ENCODE measurements at regions not wholly inside any gene's neighbourhood (a gene's known extent, or its start where the extent isn't known, plus 50 kb on each side); places are given as distances from the start of the nearest gene placed in this dataset.

DNA sequence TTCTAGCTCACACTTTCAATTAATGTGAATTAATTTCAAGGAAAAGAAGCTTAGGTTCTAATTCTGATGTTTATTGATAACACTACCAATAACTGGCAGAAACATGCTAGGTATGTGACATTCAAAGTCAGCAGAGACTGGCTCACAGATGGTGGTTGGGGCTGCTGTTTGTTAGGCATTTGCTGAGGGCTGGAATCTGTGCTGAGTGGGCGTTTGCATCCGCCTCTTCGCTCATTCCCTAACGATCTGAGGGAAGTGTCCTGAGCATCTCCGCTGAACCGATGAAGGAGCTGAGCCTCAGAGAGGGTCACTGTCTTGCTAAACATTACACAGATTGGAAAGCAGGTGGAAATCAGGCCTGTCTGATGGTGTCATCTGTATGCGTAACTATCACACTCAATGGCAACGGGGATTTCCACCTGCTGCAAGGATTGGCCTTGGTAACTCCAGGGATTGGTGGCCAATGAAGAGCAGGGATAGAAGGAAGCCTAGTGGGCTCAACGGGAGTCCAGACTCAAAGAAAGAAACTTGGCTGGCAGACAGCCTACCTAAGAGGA, 338.9 kb downstream of the TEX29 start:
- TF ChIP-seq, protein P1, sequence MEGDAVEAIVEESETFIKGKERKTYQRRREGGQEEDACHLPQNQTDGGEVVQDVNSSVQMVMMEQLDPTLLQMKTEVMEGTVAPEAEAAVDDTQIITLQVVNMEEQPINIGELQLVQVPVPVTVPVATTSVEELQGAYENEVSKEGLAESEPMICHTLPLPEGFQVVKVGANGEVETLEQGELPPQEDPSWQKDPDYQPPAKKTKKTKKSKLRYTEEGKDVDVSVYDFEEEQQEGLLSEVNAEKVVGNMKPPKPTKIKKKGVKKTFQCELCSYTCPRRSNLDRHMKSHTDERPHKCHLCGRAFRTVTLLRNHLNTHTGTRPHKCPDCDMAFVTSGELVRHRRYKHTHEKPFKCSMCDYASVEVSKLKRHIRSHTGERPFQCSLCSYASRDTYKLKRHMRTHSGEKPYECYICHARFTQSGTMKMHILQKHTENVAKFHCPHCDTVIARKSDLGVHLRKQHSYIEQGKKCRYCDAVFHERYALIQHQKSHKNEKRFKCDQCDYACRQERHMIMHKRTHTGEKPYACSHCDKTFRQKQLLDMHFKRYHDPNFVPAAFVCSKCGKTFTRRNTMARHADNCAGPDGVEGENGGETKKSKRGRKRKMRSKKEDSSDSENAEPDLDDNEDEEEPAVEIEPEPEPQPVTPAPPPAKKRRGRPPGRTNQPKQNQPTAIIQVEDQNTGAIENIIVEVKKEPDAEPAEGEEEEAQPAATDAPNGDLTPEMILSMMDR (IDR thresholded peaks at IDR 0.05; ENCODE audit: extremely low read depth, insufficient read depth, missing control alignments): no peak
- DNase-seq (ENCODE audit: low spot score): no peak
- in situ Hi-C loops (cut with MboI; ENCODE audit: low pct_unique_long_range_greater_than_20kb, low sequenced_read_pairs, unreplicated experiment): no loop called here

DNA sequence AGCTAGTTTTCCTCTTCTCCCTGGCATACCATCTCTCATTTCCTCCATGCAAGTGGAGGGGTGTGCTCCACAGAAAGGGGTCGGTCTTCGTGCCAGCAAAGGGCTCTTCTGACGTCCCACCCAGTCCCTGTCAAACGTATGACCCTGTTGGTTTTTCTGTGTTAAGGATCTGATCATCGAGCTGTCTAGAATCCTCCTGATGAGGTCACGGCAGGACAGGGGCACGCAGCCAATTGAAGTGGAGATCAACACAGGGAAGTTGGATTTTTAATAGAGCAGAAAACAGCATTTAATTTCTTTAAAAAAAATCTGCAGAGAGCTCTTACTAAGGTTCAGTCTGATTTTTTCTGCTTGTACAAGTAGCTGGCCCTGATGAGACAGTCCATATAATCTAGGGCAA, 339.4 kb downstream of the TEX29 start:
- DNase-seq (ENCODE audit: low spot score): no peak
- in situ Hi-C loops (cut with MboI; ENCODE audit: low pct_unique_long_range_greater_than_20kb, low sequenced_read_pairs, unreplicated experiment): no loop called here
- TF ChIP-seq, protein P1 (IDR thresholded peaks at IDR 0.05; ENCODE audit: extremely low read depth, insufficient read depth, missing control alignments): no peak

DNA sequence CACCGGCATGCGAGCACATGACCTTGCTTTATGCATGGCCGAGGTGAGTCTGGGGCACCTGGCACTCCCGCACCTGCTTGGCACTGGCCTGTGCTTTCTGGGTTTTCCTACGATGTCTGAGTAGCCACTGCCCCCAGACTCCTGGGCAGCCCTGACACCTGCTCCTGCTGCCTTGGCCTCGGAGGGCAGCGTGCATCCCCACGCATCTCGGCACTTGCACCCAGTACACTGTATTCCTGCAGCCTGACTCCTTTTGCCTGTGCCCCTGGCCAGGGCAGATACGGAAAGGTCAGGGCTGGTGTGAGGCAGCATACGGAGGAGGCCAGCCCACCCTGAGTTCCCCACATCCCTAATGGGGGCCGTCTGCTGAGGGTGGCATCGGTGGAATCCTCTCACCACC, 340.6 kb downstream of the TEX29 start:
- TF ChIP-seq, protein P1 (IDR thresholded peaks at IDR 0.05; ENCODE audit: extremely low read depth, insufficient read depth, missing control alignments): no peak
- no peak for DNase-seq (ENCODE audit: low spot score)
- in situ Hi-C loops (cut with MboI; ENCODE audit: low pct_unique_long_range_greater_than_20kb, low sequenced_read_pairs, unreplicated experiment): no loop called here

DNA sequence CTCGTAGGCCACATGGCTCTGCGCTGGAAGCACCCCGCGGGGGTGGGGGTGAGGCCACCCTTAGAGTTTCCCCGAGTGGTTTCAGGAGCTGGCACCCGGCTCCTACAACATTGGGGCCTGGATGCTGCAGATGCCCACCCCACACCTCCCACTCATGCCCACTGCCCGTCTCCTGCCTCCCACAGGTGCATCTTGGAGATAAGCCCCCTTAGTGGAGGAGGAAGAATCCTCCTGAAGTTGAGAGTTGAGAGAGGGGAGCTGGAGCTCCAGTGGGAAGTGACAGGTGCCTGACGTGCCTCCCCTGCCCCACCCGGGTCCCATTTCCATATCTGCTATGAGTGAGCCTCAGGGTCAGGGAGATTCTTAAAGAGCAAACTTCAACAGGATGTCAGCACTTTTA, 341.3 kb downstream of the TEX29 start:
- in situ Hi-C loops (cut with MboI; ENCODE audit: low pct_unique_long_range_greater_than_20kb, low sequenced_read_pairs, unreplicated experiment): no loop called here
- TF ChIP-seq, protein P1 (IDR thresholded peaks at IDR 0.05; ENCODE audit: extremely low read depth, insufficient read depth, missing control alignments): no peak
- DNase-seq (ENCODE audit: low spot score): no peak

DNA sequence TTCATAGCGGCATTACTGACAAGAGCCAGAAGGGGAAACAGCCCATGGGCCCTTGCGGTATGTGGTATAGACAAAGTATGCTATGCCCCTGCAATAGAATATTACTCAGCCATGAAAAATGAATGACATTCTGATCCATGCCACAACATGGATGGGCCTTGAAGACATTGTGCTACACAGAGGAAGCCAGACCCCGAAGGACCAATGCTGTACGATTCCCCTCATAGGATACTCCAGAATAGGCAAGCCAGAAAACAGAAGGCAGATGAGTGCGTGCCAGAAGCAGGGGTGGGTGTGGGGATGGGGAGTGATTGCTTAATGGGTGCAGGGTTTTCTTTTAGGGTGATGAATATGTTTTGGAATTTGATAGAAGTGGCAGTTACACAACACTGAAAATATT, 342.0 kb downstream of the TEX29 start:
- no peak for DNase-seq (ENCODE audit: low spot score)
- TF ChIP-seq, protein P1 (IDR thresholded peaks at IDR 0.05; ENCODE audit: extremely low read depth, insufficient read depth, missing control alignments): no peak
- in situ Hi-C loops (cut with MboI; ENCODE audit: low pct_unique_long_range_greater_than_20kb, low sequenced_read_pairs, unreplicated experiment): no loop called here

DNA sequence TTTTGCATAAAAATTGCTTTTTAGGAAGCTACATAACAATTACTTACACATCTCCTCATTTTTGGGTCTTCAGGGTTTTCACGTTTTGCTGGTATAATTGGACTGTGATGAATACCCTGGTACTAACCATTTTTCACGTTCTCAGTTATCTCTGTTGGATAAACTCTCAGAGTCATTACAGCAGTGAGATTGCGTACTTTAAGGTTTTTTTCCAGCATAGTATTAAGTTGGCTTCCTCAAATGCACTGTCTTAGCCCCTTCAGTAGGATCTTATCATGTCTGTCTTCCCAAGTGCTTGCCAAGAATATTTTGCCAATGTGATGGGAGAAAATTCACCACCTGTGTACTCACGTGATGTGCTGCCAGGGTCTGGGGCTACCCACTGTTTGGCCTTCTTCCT, 342.5 kb downstream of the TEX29 start:
- TF ChIP-seq, protein P1 (IDR thresholded peaks at IDR 0.05; ENCODE audit: extremely low read depth, insufficient read depth, missing control alignments): no peak
- in situ Hi-C loops (cut with MboI; ENCODE audit: low pct_unique_long_range_greater_than_20kb, low sequenced_read_pairs, unreplicated experiment): no loop called here
- no peak for DNase-seq (ENCODE audit: low spot score)

DNA sequence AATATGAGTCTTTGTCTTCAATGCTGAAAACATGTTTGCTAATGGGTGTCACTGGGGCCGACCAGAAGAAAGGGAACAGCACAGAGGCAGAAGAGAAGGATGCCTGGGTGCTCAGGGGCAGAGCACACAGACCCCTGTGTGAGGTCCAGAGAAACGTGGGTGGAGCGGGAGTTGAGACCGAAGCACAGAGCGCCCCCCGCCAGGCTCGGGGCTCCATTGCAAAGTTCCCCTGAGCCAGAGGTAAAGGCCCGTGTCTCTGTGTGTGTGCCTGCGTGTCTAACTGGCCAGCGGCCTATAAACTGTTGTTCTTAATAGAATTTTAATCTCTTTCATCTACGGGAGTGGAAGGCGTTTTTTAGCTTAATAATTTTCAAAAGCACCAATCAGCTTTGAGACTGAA, 343.1 kb downstream of the TEX29 start:
- in situ Hi-C loops (cut with MboI; ENCODE audit: low pct_unique_long_range_greater_than_20kb, low sequenced_read_pairs, unreplicated experiment): no loop called here
- DNase-seq (ENCODE audit: low spot score): no peak
- TF ChIP-seq, protein P1 (IDR thresholded peaks at IDR 0.05; ENCODE audit: extremely low read depth, insufficient read depth, missing control alignments): no peak
